GM12872 (cell line): ENCODE measurements at regions not wholly inside any gene's neighbourhood (a gene's known extent, or its start where the extent isn't known, plus 50 kb on each side); places are given as distances from the start of the nearest gene placed in this dataset.

Experiments
- CTCF ChIP-seq: IDR thresholded peaks from 3 replicates; pipeline ENCODE4 v1.5.1; 2011; ENCODE audit warnings: low read depth, mild to moderate bottlenecking, low read length, moderate library complexity; ENCODE audit not compliant: insufficient read depth

DNA sequence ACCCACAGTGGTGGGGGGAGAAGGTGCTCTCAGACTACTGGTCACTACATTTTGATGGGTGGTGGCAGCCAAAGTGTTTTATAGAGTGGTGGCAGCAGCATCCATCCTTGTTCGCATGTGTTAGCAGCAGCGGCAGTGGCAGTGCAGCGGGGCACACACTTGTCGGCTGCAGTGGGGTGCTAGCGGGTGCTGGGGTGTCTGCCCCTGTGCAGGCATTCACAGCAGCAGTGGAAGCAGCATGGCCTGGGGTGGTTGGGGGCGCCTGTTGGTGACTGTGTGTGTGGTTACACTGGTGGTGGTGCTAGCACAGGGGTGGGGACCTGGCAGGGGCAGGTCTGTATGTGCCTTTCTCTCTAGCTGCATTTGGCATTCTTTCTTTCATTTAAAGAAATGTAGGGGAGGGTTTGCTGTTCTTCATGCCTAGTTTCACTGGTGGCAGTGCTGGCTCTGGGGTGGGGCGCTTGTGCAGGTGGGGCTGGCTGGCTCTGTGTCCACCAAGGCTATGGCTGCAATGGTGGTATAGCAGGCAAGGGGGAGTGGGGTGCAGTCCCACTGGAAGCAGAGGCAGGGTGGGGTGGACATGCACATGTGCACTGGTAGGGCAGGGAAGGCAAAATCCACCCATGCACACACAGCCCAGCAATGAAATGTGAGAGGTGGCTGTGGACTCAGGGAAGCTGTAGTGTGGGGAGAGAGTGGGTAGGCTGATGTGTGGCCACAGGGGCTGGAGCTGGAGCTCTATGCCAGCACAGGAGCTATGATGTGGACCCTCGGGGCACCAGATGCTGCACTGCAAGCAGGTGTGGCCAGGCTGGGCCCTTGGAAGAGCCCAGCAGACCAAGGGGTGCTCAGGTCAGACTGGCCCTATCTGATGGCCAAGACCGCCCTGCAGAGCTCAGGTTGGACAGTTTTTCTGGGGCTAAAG lies 173.3 kb downstream of the PRDM13 start:
- TF ChIP-seq CTCF: no peak

DNA sequence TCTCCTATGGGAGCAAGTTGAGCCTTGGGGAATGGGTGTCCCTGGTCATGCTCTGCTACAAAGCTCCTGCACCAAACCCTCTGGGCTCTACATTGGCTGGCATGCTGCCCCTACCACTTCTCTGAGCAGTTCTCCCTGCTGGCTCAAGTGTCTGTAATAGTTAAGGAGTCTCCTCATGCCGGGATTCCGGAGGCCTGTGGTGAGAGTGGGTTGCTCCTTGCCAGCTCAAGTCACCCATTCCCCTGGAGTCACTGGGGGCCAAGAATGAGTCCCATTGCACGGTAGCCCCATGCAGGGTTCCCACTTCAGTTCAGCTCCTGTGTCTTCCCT lies 173.9 kb downstream of the PRDM13 start:
- TF ChIP-seq CTCF: no peak

- TF ChIP-seq CTCF: no peak
Measured at GRCh38 chr6:99789767-99790166, 183.1 kb downstream of the PRDM13 start.

GRCh38 chr6:99790679-99791078 lies 184.0 kb downstream of the PRDM13 start:
- no peak for TF ChIP-seq CTCF

DNA sequence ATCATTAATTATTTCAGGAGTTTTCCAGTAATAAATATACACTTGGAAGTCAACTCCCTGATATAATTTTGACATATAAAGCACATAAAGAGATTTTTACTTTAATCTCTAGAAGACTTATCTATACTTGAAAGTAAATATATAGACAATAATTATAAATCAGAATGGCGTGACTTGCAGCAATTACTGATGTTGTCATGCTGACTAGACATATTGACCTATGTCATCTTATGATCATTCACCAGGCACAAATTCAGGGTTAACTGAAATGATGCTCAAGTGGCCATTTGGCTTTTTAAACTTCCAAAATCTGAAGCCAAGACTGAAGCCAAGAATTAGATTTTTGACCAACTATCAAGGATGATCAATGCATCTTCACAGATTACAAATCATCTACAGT lies 192.2 kb downstream of the MCHR2 start:
- no peak for TF ChIP-seq CTCF

- no peak; the same call in 2 of the 3 replicates for TF ChIP-seq CTCF
Measured at GRCh38 chr6:99802396-99803031, 191.5 kb downstream of the MCHR2 start.

GRCh38 chr6:99808992-99809391 lies 185.0 kb downstream of the MCHR2 start:
- no peak for TF ChIP-seq CTCF
